GM23338 (cell line): ENCODE measurements at regions not wholly inside any gene's neighbourhood (a gene's known extent, or its start where the extent isn't known, plus 50 kb on each side); places are given as distances from the start of the nearest gene placed in this dataset.
"Not testable (repeated sequence)": the region's sequence is repeated elsewhere in the genome, so short reads cannot be mapped to it uniquely, and the experiment has no call there.

Source experiments
- ATAC-seq: fragments of 200-7000 bp; cut with Tn5 transposase; 3 replicates; pipeline ENCODE4 v1.9.1; 2020
- DNase-seq: peaks from one replicate; pipeline ENCODE4 v3.0.0-alpha.2; 2015; ENCODE audit warnings: low spot score
- H2AFZ ChIP-seq: fragments of 200-600 bp; sonication (generic); 2 replicates; pipeline ENCODE4 v1.8.0; 2016; ENCODE audit warnings: antibody characterized with exemption, mild to moderate bottlenecking, moderate library complexity
- H3F3A ChIP-seq: fragments of 200-600 bp; sonication (generic); replicated peaks from 2 replicates; pipeline ENCODE4 v1.8.0; 2017; ENCODE audit warnings: antibody characterized with exemption, mixed run types, low read depth
- H3K27ac ChIP-seq: fragments of 200-600 bp; sonication (generic); 2 replicates; pipeline ENCODE4 v1.6.1; 2016; ENCODE audit warnings: low read depth
- H3K27me3 ChIP-seq: fragments of 200-600 bp; sonication (generic); 2 replicates; pipeline ENCODE4 v1.8.0; 2016; ENCODE audit warnings: mild to moderate bottlenecking, mixed run types, moderate library complexity; ENCODE audit not compliant: insufficient read depth
- H3K36me3 ChIP-seq: fragments of 200-600 bp; sonication (generic); 2 replicates; pipeline ENCODE4 v1.8.0; 2016; ENCODE audit warnings: mild to moderate bottlenecking; ENCODE audit not compliant: insufficient read depth
- H3K4me1 ChIP-seq: fragments of 200-600 bp; sonication (generic); 2 replicates; pipeline ENCODE4 v1.8.0; 2016; ENCODE audit warnings: mild to moderate bottlenecking, moderate library complexity; ENCODE audit not compliant: insufficient read depth
- H3K4me2 ChIP-seq: fragments of 200-600 bp; sonication (generic); 2 replicates; pipeline ENCODE4 v1.7.1; 2017; ENCODE audit warnings: mixed run types
- H3K4me3 ChIP-seq: fragments of 200-600 bp; sonication (generic); 2 replicates; pipeline ENCODE4 v1.6.1; 2016; ENCODE audit warnings: mixed run types
- H3K79me2 ChIP-seq: fragments of 200-600 bp; sonication (generic); replicated peaks from 2 replicates; pipeline ENCODE4 v1.8.0; 2017; ENCODE audit warnings: mild to moderate bottlenecking; ENCODE audit not compliant: insufficient read depth
- H3K9me2 ChIP-seq: fragments of 200-600 bp; sonication (generic); 2 replicates; pipeline ENCODE4 v1.8.0; 2017; ENCODE audit not compliant: insufficient read depth
- H4K20me1 ChIP-seq: fragments of 200-600 bp; sonication (generic); replicated peaks from 2 replicates; pipeline ENCODE4 v1.8.0; 2017; ENCODE audit warnings: mild to moderate bottlenecking; ENCODE audit not compliant: insufficient read depth
- H3K27ac Mint-ChIP-seq: 2 replicates; pipeline ENCODE4 v1.8.0; 2020; ENCODE audit warnings: inconsistent platforms, mild to moderate bottlenecking, moderate library complexity, mixed read lengths
- H3K27me3 Mint-ChIP-seq: 3 replicates; pipeline ENCODE4 v1.8.0; 2022; ENCODE audit warnings: low read depth, mild to moderate bottlenecking, moderate library complexity, mixed read lengths, inconsistent platforms; ENCODE audit not compliant: insufficient read depth, poor library complexity
- H3K36me3 Mint-ChIP-seq: 3 replicates; pipeline ENCODE4 v1.8.0; 2021; ENCODE audit warnings: low read depth, mild to moderate bottlenecking, inconsistent platforms, moderate library complexity, mixed read lengths
- H3K4me1 Mint-ChIP-seq: 3 replicates; pipeline ENCODE4 v1.8.0; 2020; ENCODE audit warnings: mild to moderate bottlenecking, inconsistent platforms, mixed read lengths
- H3K4me3 Mint-ChIP-seq: 3 replicates; pipeline ENCODE4 v1.8.0; 2021; ENCODE audit warnings: moderate library complexity, mild to moderate bottlenecking, inconsistent platforms, mixed read lengths
- H3K9me3 Mint-ChIP-seq: 3 replicates; pipeline ENCODE4 v1.8.0; 2020; ENCODE audit warnings: moderate library complexity, mild to moderate bottlenecking, inconsistent platforms, mixed read lengths
- EZH2 ChIP-seq: fragments of 200-600 bp; sonication (generic); IDR thresholded peaks from one replicate; pipeline ENCODE4 v1.8.0; 2017; ENCODE audit warnings: antibody characterized with exemption, mild to moderate bottlenecking, low read depth; ENCODE audit not compliant: unreplicated experiment
- EZH2phosphoT487 ChIP-seq: fragments of 200-600 bp; sonication (generic); IDR thresholded peaks from one replicate; pipeline ENCODE4 v1.8.1; 2018; ENCODE audit warnings: antibody characterized with exemption; ENCODE audit not compliant: unreplicated experiment
- JUNB ChIP-seq: IDR thresholded peaks from one replicate; pipeline ENCODE4 v1.6.1; 2016; ENCODE audit warnings: antibody characterized with exemption; ENCODE audit not compliant: unreplicated experiment
- POLR2AphosphoS5 ChIP-seq: IDR thresholded peaks from 2 replicates; pipeline ENCODE4 v1.6.1; 2016; ENCODE audit warnings: antibody characterized with exemption, low read depth
- STAT1 ChIP-seq: IDR thresholded peaks from one replicate; pipeline ENCODE4 v1.6.1; 2016; ENCODE audit warnings: antibody characterized with exemption; ENCODE audit not compliant: unreplicated experiment
- ZNF331 ChIP-seq: fragments of 250-450 bp; sonication (Bioruptor Pico); IDR thresholded peaks from 2 replicates; pipeline ENCODE4 v1.5.0; 2020; ENCODE audit warnings: low read depth, mild to moderate bottlenecking, moderate library complexity
- TF ChIP-seq, protein P1 (sequence below), 2 experiments: fragments of 200-600 bp in 1 of 2; sonication (generic) in 1 of 2; conservative IDR thresholded peaks; 2 replicates each; pipeline versions ENCODE4 v1.5.1 to v1.6.1; 2016 to 2017; ENCODE audit warnings: antibody characterized with exemption in 2 of 2, low read depth in 2 of 2, mild to moderate bottlenecking in 2 of 2, moderate library complexity in 1 of 2
- TF ChIP-seq, protein P2 (sequence below): IDR thresholded peaks from 2 replicates; pipeline ENCODE4 v1.6.1; 2016; ENCODE audit warnings: antibody characterized with exemption
- TF ChIP-seq, protein P3 (sequence below): IDR thresholded peaks from one replicate; pipeline ENCODE4 v1.6.1; 2018; ENCODE audit warnings: antibody characterized with exemption; ENCODE audit not compliant: unreplicated experiment
- TF ChIP-seq, protein P4 (sequence below): fragments of 250-450 bp; sonication (Bioruptor Pico); IDR thresholded peaks from 2 replicates; pipeline ENCODE4 v1.5.0; 2020; ENCODE audit warnings: mild to moderate bottlenecking, moderate library complexity

DNA sequence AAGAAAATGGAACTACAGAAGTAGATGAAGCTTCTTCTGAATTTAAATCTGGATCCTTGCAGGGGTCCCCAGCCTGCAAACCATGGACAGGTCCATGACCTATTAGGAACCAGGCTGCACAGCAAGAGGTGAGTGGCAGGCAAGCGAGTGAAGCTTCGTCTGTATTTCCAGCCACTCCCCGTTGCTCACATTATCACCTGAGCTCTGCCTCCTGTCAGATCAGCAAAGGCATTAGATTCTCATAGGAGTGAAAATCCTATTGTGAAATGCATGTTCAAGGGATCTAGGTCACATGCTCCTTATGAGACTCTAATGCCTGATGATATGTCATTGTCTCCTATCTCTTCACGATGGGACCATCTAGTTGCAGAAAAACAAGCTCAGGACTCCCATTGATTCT, 79.8 kb upstream of the MLN start:
- not testable (repeated sequence) for H3K4me3 ChIP-seq, H3K27ac Mint-ChIP-seq

DNA sequence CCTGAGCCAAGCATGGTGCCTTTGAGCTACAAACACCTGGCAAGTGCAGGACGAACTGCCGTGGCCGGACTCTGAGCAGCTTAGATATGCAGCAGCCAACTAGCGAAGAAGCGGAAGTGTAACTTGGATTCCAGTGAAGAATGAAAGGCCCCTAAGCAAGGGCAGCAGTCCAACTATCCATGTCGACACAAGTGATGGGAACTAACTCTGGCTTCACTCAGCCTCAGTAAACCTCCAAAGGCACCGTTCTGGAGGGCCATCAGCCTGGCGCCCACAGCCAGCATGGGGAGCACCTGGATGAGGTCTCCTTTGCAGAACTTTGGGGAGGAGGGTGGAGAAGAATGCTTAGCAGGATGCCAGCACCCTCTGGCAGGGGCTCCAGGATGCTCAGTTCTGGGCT, 78.4 kb upstream of the MLN start:
- Mint-ChIP-seq H3K27me3 (peaks cover 2% of the 10 kb centered on the region), H3K36me3 (no peaks in the 10 kb centered on the region), H3K4me3 (no peak overlapping the region), H3K9me3 (no peaks in the 10 kb centered on the region), H3K4me1 (peaks cover 24% of the 10 kb centered on the region), H3K27ac (no peak overlapping the region)
- Histone ChIP-seq H3K4me1 (peaks cover 14% of the 10 kb centered on the region; the same call in 1 of the 2 replicates), H4K20me1 (no peaks in the 10 kb centered on the region), H3K9me2 (0 out of 2 replicates have a peak, but pooled peaks cover 5% of the 10 kb centered on the region), H3K27me3 (no peaks in the 10 kb centered on the region), H3K4me3 (no peak overlapping the region), H3K4me2 (no peak overlapping the region), H3K27ac (no peak overlapping the region), H2AFZ (no peak overlapping the region), H3K79me2 (no peaks in the 10 kb centered on the region), H3F3A (no peaks in the 10 kb centered on the region), H3K36me3 (no peaks in the 10 kb centered on the region)
- ATAC-seq (no peak), DNase-seq (no peak)
- no peak for TF ChIP-seq EZH2phosphoT487
- TF ChIP-seq POLR2AphosphoS5 = no peak
- TF ChIP-seq, protein P1, sequence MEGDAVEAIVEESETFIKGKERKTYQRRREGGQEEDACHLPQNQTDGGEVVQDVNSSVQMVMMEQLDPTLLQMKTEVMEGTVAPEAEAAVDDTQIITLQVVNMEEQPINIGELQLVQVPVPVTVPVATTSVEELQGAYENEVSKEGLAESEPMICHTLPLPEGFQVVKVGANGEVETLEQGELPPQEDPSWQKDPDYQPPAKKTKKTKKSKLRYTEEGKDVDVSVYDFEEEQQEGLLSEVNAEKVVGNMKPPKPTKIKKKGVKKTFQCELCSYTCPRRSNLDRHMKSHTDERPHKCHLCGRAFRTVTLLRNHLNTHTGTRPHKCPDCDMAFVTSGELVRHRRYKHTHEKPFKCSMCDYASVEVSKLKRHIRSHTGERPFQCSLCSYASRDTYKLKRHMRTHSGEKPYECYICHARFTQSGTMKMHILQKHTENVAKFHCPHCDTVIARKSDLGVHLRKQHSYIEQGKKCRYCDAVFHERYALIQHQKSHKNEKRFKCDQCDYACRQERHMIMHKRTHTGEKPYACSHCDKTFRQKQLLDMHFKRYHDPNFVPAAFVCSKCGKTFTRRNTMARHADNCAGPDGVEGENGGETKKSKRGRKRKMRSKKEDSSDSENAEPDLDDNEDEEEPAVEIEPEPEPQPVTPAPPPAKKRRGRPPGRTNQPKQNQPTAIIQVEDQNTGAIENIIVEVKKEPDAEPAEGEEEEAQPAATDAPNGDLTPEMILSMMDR (conservative IDR thresholded peaks at IDR 0.05; ENCODE audit: low read depth in 2 of 2) = no peak
- TF ChIP-seq, protein P2, sequence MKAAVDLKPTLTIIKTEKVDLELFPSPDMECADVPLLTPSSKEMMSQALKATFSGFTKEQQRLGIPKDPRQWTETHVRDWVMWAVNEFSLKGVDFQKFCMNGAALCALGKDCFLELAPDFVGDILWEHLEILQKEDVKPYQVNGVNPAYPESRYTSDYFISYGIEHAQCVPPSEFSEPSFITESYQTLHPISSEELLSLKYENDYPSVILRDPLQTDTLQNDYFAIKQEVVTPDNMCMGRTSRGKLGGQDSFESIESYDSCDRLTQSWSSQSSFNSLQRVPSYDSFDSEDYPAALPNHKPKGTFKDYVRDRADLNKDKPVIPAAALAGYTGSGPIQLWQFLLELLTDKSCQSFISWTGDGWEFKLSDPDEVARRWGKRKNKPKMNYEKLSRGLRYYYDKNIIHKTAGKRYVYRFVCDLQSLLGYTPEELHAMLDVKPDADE = no peak
- no peak for TF ChIP-seq ZNF331 (CRISPR knock-in tag)
- TF ChIP-seq, protein P3, sequence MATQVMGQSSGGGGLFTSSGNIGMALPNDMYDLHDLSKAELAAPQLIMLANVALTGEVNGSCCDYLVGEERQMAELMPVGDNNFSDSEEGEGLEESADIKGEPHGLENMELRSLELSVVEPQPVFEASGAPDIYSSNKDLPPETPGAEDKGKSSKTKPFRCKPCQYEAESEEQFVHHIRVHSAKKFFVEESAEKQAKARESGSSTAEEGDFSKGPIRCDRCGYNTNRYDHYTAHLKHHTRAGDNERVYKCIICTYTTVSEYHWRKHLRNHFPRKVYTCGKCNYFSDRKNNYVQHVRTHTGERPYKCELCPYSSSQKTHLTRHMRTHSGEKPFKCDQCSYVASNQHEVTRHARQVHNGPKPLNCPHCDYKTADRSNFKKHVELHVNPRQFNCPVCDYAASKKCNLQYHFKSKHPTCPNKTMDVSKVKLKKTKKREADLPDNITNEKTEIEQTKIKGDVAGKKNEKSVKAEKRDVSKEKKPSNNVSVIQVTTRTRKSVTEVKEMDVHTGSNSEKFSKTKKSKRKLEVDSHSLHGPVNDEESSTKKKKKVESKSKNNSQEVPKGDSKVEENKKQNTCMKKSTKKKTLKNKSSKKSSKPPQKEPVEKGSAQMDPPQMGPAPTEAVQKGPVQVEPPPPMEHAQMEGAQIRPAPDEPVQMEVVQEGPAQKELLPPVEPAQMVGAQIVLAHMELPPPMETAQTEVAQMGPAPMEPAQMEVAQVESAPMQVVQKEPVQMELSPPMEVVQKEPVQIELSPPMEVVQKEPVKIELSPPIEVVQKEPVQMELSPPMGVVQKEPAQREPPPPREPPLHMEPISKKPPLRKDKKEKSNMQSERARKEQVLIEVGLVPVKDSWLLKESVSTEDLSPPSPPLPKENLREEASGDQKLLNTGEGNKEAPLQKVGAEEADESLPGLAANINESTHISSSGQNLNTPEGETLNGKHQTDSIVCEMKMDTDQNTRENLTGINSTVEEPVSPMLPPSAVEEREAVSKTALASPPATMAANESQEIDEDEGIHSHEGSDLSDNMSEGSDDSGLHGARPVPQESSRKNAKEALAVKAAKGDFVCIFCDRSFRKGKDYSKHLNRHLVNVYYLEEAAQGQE = no peak
- TF ChIP-seq JUNB = no peak
- no peak for TF ChIP-seq EZH2
- TF ChIP-seq, protein P4, sequence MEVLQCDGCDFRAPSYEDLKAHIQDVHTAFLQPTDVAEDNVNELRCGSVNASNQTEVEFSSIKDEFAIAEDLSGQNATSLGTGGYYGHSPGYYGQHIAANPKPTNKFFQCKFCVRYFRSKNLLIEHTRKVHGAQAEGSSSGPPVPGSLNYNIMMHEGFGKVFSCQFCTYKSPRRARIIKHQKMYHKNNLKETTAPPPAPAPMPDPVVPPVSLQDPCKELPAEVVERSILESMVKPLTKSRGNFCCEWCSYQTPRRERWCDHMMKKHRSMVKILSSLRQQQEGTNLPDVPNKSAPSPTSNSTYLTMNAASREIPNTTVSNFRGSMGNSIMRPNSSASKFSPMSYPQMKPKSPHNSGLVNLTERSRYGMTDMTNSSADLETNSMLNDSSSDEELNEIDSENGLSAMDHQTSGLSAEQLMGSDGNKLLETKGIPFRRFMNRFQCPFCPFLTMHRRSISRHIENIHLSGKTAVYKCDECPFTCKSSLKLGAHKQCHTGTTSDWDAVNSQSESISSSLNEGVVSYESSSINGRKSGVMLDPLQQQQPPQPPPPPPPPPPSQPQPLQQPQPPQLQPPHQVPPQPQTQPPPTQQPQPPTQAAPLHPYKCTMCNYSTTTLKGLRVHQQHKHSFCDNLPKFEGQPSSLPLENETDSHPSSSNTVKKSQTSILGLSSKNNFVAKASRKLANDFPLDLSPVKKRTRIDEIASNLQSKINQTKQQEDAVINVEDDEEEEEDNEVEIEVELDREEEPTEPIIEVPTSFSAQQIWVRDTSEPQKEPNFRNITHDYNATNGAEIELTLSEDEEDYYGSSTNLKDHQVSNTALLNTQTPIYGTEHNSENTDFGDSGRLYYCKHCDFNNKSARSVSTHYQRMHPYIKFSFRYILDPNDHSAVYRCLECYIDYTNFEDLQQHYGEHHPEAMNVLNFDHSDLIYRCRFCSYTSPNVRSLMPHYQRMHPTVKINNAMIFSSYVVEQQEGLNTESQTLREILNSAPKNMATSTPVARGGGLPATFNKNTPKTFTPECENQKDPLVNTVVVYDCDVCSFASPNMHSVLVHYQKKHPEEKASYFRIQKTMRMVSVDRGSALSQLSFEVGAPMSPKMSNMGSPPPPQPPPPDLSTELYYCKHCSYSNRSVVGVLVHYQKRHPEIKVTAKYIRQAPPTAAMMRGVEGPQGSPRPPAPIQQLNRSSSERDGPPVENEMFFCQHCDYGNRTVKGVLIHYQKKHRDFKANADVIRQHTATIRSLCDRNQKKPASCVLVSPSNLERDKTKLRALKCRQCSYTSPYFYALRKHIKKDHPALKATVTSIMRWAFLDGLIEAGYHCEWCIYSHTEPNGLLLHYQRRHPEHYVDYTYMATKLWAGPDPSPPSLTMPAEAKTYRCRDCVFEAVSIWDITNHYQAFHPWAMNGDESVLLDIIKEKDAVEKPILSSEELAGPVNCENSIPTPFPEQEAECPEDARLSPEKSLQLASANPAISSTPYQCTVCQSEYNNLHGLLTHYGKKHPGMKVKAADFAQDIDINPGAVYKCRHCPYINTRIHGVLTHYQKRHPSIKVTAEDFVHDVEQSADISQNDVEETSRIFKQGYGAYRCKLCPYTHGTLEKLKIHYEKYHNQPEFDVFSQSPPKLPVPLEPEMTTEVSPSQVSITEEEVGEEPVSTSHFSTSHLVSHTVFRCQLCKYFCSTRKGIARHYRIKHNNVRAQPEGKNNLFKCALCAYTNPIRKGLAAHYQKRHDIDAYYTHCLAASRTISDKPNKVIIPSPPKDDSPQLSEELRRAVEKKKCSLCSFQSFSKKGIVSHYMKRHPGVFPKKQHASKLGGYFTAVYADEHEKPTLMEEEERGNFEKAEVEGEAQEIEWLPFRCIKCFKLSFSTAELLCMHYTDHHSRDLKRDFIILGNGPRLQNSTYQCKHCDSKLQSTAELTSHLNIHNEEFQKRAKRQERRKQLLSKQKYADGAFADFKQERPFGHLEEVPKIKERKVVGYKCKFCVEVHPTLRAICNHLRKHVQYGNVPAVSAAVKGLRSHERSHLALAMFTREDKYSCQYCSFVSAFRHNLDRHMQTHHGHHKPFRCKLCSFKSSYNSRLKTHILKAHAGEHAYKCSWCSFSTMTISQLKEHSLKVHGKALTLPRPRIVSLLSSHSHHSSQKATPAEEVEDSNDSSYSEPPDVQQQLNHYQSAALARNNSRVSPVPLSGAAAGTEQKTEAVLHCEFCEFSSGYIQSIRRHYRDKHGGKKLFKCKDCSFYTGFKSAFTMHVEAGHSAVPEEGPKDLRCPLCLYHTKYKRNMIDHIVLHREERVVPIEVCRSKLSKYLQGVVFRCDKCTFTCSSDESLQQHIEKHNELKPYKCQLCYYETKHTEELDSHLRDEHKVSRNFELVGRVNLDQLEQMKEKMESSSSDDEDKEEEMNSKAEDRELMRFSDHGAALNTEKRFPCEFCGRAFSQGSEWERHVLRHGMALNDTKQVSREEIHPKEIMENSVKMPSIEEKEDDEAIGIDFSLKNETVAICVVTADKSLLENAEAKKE (CRISPR knock-in tag) = no peak
- no peak for TF ChIP-seq STAT1

More for the DNA sequence above, 79.8 kb upstream of the MLN start:
- not testable (repeated sequence) for H3K9me2 ChIP-seq, H3K27me3 Mint-ChIP-seq, H3K4me2 ChIP-seq, H3K79me2 ChIP-seq, H3K27ac ChIP-seq, H4K20me1 ChIP-seq, H3K36me3 ChIP-seq, H3K36me3 Mint-ChIP-seq, ATAC-seq, H3K4me3 Mint-ChIP-seq, H3F3A ChIP-seq, H3K9me3 Mint-ChIP-seq, H2AFZ ChIP-seq, H3K27me3 ChIP-seq, DNase-seq
- peaks cover 24% of the 10 kb centered on the region for H3K4me1 Mint-ChIP-seq
- peaks cover 14% of the 10 kb centered on the region; the same call in 1 of the 2 replicates for H3K4me1 ChIP-seq
